Activated gamma-delta T cell treated with anti-CD3 and anti-CD28 coated beads, Interleukin-2, amount 50 U/mL, for 16 hours (primary cell): ENCODE measurements at regions not wholly inside any gene's neighbourhood (a gene's known extent, or its start where the extent isn't known, plus 50 kb on each side); places are given as distances from the start of the nearest gene placed in this dataset.

Experiments used
- DNase-seq: peaks from one replicate; pipeline ENCODE4 v3.0.0-alpha.2; 2020; ENCODE audit warnings: low read depth

- no peak for DNase-seq
Observed at GRCh38 chr3:102148598-102149337, 286.0 kb upstream of the ZPLD1 start.

GRCh38 chr3:102151935-102152334 lies 282.9 kb upstream of the ZPLD1 start:
- no peak for DNase-seq

- no peak for DNase-seq
Observed at GRCh38 chr3:102156426-102156825, 278.4 kb upstream of the ZPLD1 start.

- DNase-seq, result no peak
Observed at GRCh38 chr3:102158080-102158740, 276.6 kb upstream of the ZPLD1 start.

GRCh38 chr3:102159810-102160451 lies 274.9 kb upstream of the ZPLD1 start:
- DNase-seq, result no peak

- no peak for DNase-seq
Observed at GRCh38 chr3:102161384-102162006, 273.3 kb upstream of the ZPLD1 start.

GRCh38 chr3:102162251-102162650 lies 272.6 kb upstream of the ZPLD1 start:
- no peak for DNase-seq

- DNase-seq, result no peak
Observed at GRCh38 chr3:102163039-102163817, 271.6 kb upstream of the ZPLD1 start.

GRCh38 chr3:102163818-102164154 lies 271.0 kb upstream of the ZPLD1 start:
- DNase-seq, result no peak

GRCh38 chr3:102165367-102165766 lies 269.4 kb upstream of the ZPLD1 start:
- no peak for DNase-seq

- no peak for DNase-seq
Observed at GRCh38 chr3:102169915-102170479, 264.8 kb upstream of the ZPLD1 start.

- no peak for DNase-seq
Observed at GRCh38 chr3:102170545-102170944, 264.3 kb upstream of the ZPLD1 start.

GRCh38 chr3:102174312-102174712 lies 260.5 kb upstream of the ZPLD1 start:
- DNase-seq, result no peak

GRCh38 chr3:102174832-102175374 lies 259.9 kb upstream of the ZPLD1 start:
- no peak for DNase-seq

- DNase-seq, result no peak
Observed at GRCh38 chr3:102176333-102177050, 258.3 kb upstream of the ZPLD1 start.

GRCh38 chr3:102177075-102177755 lies 257.6 kb upstream of the ZPLD1 start:
- DNase-seq, result no peak

- no peak for DNase-seq
Observed at GRCh38 chr3:102178817-102179216, 256.0 kb upstream of the ZPLD1 start.

GRCh38 chr3:102179326-102180177 lies 255.3 kb upstream of the ZPLD1 start:
- DNase-seq, result no peak

- no peak for DNase-seq
Observed at GRCh38 chr3:102180280-102180931, 254.4 kb upstream of the ZPLD1 start.
